ENCODE measurements at regions not wholly inside any gene's neighbourhood (a gene's known extent, or its start where the extent isn't known, plus 50 kb on each side); places are given as distances from the start of the nearest gene placed in this dataset.
"Not testable (repeated sequence)": the region's sequence is repeated elsewhere in the genome, so short reads cannot be mapped to it uniquely, and the experiment has no call there.

GRCh38 chr19:28598861-28599260 is 614.1 kb downstream of the UQCRFS1 start:
- Mint-ChIP-seq H3K4me3 (no peak overlapping the region), H3K27ac (no peak overlapping the region), H3K27me3 (no peaks in the 10 kb centered on the region), H3K9me3 (ENCODE audit: low read depth) (no peaks in the 10 kb centered on the region), H3K36me3 (no peaks in the 10 kb centered on the region), H3K4me1 (ENCODE audit: low read depth) (no peaks in the 10 kb centered on the region)

GRCh38 chr19:28596561-28597071 is 616.3 kb downstream of the UQCRFS1 start:
- no peaks in the 10 kb centered on the region for H3K4me1 Mint-ChIP-seq (ENCODE audit: low read depth)

GRCh38 chr19:28595722-28596480 is 617.0 kb downstream of the UQCRFS1 start:
- Mint-ChIP-seq H3K27ac (no peak overlapping the region), H3K9me3 (ENCODE audit: low read depth) (no peaks in the 10 kb centered on the region)

More at GRCh38 chr19:28596561-28597071, 616.3 kb downstream of the UQCRFS1 start:
- H3K27me3 Mint-ChIP-seq = no peaks in the 10 kb centered on the region
- no peak overlapping the region for H3K4me3 Mint-ChIP-seq
- H3K27ac Mint-ChIP-seq = no peak overlapping the region
- no peaks in the 10 kb centered on the region for H3K36me3 Mint-ChIP-seq
- H3K9me3 Mint-ChIP-seq (ENCODE audit: low read depth) = no peaks in the 10 kb centered on the region

GRCh38 chr19:28594737-28595136 is 618.2 kb downstream of the UQCRFS1 start:
- H3K9me3 Mint-ChIP-seq (ENCODE audit: low read depth) = no peaks in the 10 kb centered on the region
- H3K4me3 Mint-ChIP-seq = no peak overlapping the region
- no peaks in the 10 kb centered on the region for H3K27me3 Mint-ChIP-seq
- peaks cover 1% of the 10 kb centered on the region for H3K4me1 Mint-ChIP-seq (ENCODE audit: low read depth)
- no peaks in the 10 kb centered on the region for H3K36me3 Mint-ChIP-seq
- H3K27ac Mint-ChIP-seq = no peak overlapping the region

More at GRCh38 chr19:28595722-28596480, 617.0 kb downstream of the UQCRFS1 start:
- Mint-ChIP-seq H3K27me3 (no peaks in the 10 kb centered on the region), H3K4me1 (ENCODE audit: low read depth) (no peaks in the 10 kb centered on the region), H3K36me3 (no peaks in the 10 kb centered on the region), H3K4me3 (no peak overlapping the region)

- not testable (repeated sequence) for H3K9me3 Mint-ChIP-seq (ENCODE audit: low read depth); H3K27ac Mint-ChIP-seq; H3K27me3 Mint-ChIP-seq; H3K4me1 Mint-ChIP-seq (ENCODE audit: low read depth); H3K36me3 Mint-ChIP-seq; H3K4me3 Mint-ChIP-seq
Observed at GRCh38 chr19:28589991-28590411, 623.0 kb downstream of the UQCRFS1 start.

GRCh38 chr19:28586474-28586873 is 626.5 kb downstream of the UQCRFS1 start:
- H3K27me3 Mint-ChIP-seq = no peaks in the 10 kb centered on the region
- H3K27ac Mint-ChIP-seq = no peak overlapping the region
- no peaks in the 10 kb centered on the region for H3K36me3 Mint-ChIP-seq
- no peak overlapping the region for H3K4me3 Mint-ChIP-seq
- peaks cover 4% of the 10 kb centered on the region for H3K4me1 Mint-ChIP-seq (ENCODE audit: low read depth)
- no peaks in the 10 kb centered on the region for H3K9me3 Mint-ChIP-seq (ENCODE audit: low read depth)

- H3K36me3 Mint-ChIP-seq = no peaks in the 10 kb centered on the region
- H3K4me1 Mint-ChIP-seq (ENCODE audit: low read depth) = peaks cover 4% of the 10 kb centered on the region
Observed at GRCh38 chr19:28585796-28586195, 627.2 kb downstream of the UQCRFS1 start.

GRCh38 chr19:28583713-28584112 is 629.2 kb downstream of the UQCRFS1 start:
- H3K27ac Mint-ChIP-seq = no peak overlapping the region

More at GRCh38 chr19:28585796-28586195, 627.2 kb downstream of the UQCRFS1 start:
- Mint-ChIP-seq H3K9me3 (ENCODE audit: low read depth) (no peaks in the 10 kb centered on the region), H3K4me3 (no peak overlapping the region), H3K27ac (no peak overlapping the region), H3K27me3 (no peaks in the 10 kb centered on the region)

GRCh38 chr19:28583242-28583641 is 629.7 kb downstream of the UQCRFS1 start:
- Mint-ChIP-seq H3K4me3 (no peak overlapping the region), H3K27me3 (peaks cover 1% of the 10 kb centered on the region), H3K27ac (no peak overlapping the region), H3K36me3 (no peaks in the 10 kb centered on the region), H3K9me3 (ENCODE audit: low read depth) (no peaks in the 10 kb centered on the region), H3K4me1 (ENCODE audit: low read depth) (no peaks in the 10 kb centered on the region)

More at GRCh38 chr19:28583713-28584112, 629.2 kb downstream of the UQCRFS1 start:
- H3K9me3 Mint-ChIP-seq (ENCODE audit: low read depth) = no peaks in the 10 kb centered on the region
- H3K36me3 Mint-ChIP-seq = no peaks in the 10 kb centered on the region
- H3K4me1 Mint-ChIP-seq (ENCODE audit: low read depth) = no peaks in the 10 kb centered on the region
- peaks cover 1% of the 10 kb centered on the region for H3K27me3 Mint-ChIP-seq
- no peak overlapping the region for H3K4me3 Mint-ChIP-seq

- Mint-ChIP-seq H3K27me3 (peaks cover 1% of the 10 kb centered on the region), H3K4me1 (ENCODE audit: low read depth) (no peaks in the 10 kb centered on the region), H3K9me3 (ENCODE audit: low read depth) (no peaks in the 10 kb centered on the region), H3K4me3 (no peak overlapping the region), H3K36me3 (no peaks in the 10 kb centered on the region), H3K27ac (no peak overlapping the region)
Observed at GRCh38 chr19:28582796-28583195, 630.2 kb downstream of the UQCRFS1 start.

GRCh38 chr19:28582344-28582743 is 630.6 kb downstream of the UQCRFS1 start:
- Mint-ChIP-seq H3K27me3 (peaks cover 1% of the 10 kb centered on the region), H3K4me1 (ENCODE audit: low read depth) (no peaks in the 10 kb centered on the region), H3K36me3 (no peaks in the 10 kb centered on the region), H3K9me3 (ENCODE audit: low read depth) (no peaks in the 10 kb centered on the region), H3K4me3 (no peak overlapping the region), H3K27ac (no peak overlapping the region)

GRCh38 chr19:28581468-28581770 is 631.5 kb downstream of the UQCRFS1 start:
- H3K36me3 Mint-ChIP-seq = no peaks in the 10 kb centered on the region
- no peak overlapping the region for H3K4me3 Mint-ChIP-seq
- H3K4me1 Mint-ChIP-seq (ENCODE audit: low read depth) = no peaks in the 10 kb centered on the region
- no peaks in the 10 kb centered on the region for H3K9me3 Mint-ChIP-seq (ENCODE audit: low read depth)
- H3K27ac Mint-ChIP-seq = no peak overlapping the region
- peaks cover 1% of the 10 kb centered on the region for H3K27me3 Mint-ChIP-seq

- no peaks in the 10 kb centered on the region for H3K9me3 Mint-ChIP-seq (ENCODE audit: low read depth)
- H3K27me3 Mint-ChIP-seq = peaks cover 1% of the 10 kb centered on the region
- no peaks in the 10 kb centered on the region for H3K36me3 Mint-ChIP-seq
- H3K4me3 Mint-ChIP-seq = no peak overlapping the region
- H3K27ac Mint-ChIP-seq = no peak overlapping the region
- no peaks in the 10 kb centered on the region for H3K4me1 Mint-ChIP-seq (ENCODE audit: low read depth)
Observed at GRCh38 chr19:28578786-28579505, 634.0 kb downstream of the UQCRFS1 start.

- Mint-ChIP-seq H3K36me3 (no peaks in the 10 kb centered on the region), H3K9me3 (ENCODE audit: low read depth) (no peaks in the 10 kb centered on the region), H3K27ac (no peak overlapping the region), H3K4me3 (no peak overlapping the region), H3K4me1 (ENCODE audit: low read depth) (no peaks in the 10 kb centered on the region), H3K27me3 (peaks cover 1% of the 10 kb centered on the region)
Observed at GRCh38 chr19:28578208-28578607, 634.7 kb downstream of the UQCRFS1 start.

- Mint-ChIP-seq H3K27ac (no peak overlapping the region), H3K36me3 (no peaks in the 10 kb centered on the region), H3K4me3 (no peak overlapping the region), H3K4me1 (ENCODE audit: low read depth) (no peaks in the 10 kb centered on the region), H3K9me3 (ENCODE audit: low read depth) (no peaks in the 10 kb centered on the region), H3K27me3 (peaks cover 1% of the 10 kb centered on the region)
Observed at GRCh38 chr19:28577666-28578065, 635.3 kb downstream of the UQCRFS1 start.

Data from activated naive CD8-positive, alpha-beta T cell (primary cell).